ENCODE measurements at regions not wholly inside any gene's neighbourhood (a gene's known extent, or its start where the extent isn't known, plus 50 kb on each side); places are given as distances from the start of the nearest gene placed in this dataset.

DNA sequence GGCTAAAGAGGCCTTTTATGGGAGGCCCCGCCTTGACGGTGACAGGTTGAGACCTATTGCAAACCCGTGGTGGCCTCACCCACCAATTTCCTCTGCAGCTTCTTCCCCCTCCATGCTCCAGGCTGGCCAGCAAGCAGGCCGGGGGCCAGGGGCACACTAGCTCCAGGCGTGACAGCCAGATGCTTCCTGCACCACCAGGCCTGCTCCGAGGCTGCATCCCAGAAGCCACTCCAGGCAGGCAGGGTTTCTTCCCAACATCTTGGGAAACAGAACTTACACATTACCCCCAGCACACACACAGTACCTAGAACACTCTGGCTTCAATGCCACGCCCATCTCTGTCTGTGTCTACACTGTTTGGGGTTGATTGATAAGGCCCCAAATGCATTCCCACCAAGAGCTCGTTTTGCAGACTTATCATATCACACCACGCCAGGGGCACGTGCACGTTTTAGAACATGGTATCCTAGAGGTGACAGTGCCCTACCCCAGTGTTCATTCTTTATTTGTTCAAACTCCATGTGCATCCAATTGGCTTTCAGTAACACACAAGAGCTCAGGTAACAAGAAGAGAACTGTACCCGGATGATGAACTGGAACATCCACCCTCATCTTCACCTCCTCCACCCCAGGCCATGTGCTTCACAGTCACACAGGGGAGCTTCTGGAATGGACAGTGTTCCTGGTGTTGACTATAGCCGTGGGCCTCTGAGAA is 221.4 kb upstream of the RREB1 start (continued):
- TF ChIP-seq, protein P1, sequence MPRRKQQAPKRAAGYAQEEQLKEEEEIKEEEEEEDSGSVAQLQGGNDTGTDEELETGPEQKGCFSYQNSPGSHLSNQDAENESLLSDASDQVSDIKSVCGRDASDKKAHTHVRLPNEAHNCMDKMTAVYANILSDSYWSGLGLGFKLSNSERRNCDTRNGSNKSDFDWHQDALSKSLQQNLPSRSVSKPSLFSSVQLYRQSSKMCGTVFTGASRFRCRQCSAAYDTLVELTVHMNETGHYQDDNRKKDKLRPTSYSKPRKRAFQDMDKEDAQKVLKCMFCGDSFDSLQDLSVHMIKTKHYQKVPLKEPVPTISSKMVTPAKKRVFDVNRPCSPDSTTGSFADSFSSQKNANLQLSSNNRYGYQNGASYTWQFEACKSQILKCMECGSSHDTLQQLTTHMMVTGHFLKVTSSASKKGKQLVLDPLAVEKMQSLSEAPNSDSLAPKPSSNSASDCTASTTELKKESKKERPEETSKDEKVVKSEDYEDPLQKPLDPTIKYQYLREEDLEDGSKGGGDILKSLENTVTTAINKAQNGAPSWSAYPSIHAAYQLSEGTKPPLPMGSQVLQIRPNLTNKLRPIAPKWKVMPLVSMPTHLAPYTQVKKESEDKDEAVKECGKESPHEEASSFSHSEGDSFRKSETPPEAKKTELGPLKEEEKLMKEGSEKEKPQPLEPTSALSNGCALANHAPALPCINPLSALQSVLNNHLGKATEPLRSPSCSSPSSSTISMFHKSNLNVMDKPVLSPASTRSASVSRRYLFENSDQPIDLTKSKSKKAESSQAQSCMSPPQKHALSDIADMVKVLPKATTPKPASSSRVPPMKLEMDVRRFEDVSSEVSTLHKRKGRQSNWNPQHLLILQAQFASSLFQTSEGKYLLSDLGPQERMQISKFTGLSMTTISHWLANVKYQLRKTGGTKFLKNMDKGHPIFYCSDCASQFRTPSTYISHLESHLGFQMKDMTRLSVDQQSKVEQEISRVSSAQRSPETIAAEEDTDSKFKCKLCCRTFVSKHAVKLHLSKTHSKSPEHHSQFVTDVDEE (CRISPR knock-in tag; IDR thresholded peaks at IDR 0.05) = no peak

DNA sequence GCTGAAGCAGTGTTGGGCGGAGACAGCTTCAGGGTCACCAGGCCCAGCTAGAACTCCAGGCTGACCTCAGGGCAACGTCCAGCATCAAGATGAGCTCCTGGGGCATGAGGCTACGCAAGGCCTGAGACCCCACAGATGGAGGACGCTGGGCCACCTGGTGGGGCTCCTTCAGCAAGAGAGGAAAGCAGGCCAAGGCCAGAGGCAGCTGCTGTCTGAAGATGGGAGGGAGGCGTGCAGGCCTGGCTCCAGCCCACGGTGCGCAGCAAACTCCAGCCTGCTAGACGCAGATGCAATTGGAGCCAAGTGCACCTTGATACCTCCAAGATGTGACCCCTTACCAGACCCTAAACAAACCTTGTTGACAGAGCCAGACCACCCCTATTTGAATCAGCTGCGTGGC is 220.9 kb upstream of the RREB1 start:
- no peak for ATAC-seq
- TF ChIP-seq GLIS3 (CRISPR knock-in tag; IDR thresholded peaks at IDR 0.05) (no peak), ISL1 (CRISPR knock-in tag; IDR thresholded peaks at IDR 0.05) (no peak), ESRRG (CRISPR knock-in tag; IDR thresholded peaks at IDR 0.05) (no peak), CSRNP3 (CRISPR knock-in tag; IDR thresholded peaks at IDR 0.05) (no peak), CREB5 (CRISPR knock-in tag; IDR thresholded peaks at IDR 0.05; ENCODE audit: low read depth) (no peak), BACH2 (CRISPR knock-in tag; IDR thresholded peaks at IDR 0.05; ENCODE audit: borderline replicate concordance) (no peak), PPARA (CRISPR knock-in tag; IDR thresholded peaks at IDR 0.05; ENCODE audit: borderline replicate concordance) (no peak), ZFP30 (CRISPR knock-in tag; IDR thresholded peaks at IDR 0.05) (no peak), ZNF8 (CRISPR knock-in tag; IDR thresholded peaks at IDR 0.05) (no peak), ZNF565 (CRISPR knock-in tag; conservative IDR thresholded peaks at IDR 0.05; ENCODE audit: low read depth) (no peak), POU6F1 (CRISPR knock-in tag; IDR thresholded peaks at IDR 0.05; ENCODE audit: borderline replicate concordance, low read depth) (no peak), ZNF70 (CRISPR knock-in tag; IDR thresholded peaks at IDR 0.05) (no peak)
- TF ChIP-seq, protein P2, sequence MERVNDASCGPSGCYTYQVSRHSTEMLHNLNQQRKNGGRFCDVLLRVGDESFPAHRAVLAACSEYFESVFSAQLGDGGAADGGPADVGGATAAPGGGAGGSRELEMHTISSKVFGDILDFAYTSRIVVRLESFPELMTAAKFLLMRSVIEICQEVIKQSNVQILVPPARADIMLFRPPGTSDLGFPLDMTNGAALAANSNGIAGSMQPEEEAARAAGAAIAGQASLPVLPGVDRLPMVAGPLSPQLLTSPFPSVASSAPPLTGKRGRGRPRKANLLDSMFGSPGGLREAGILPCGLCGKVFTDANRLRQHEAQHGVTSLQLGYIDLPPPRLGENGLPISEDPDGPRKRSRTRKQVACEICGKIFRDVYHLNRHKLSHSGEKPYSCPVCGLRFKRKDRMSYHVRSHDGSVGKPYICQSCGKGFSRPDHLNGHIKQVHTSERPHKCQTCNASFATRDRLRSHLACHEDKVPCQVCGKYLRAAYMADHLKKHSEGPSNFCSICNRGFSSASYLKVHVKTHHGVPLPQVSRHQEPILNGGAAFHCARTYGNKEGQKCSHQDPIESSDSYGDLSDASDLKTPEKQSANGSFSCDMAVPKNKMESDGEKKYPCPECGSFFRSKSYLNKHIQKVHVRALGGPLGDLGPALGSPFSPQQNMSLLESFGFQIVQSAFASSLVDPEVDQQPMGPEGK (CRISPR knock-in tag; IDR thresholded peaks at IDR 0.05; ENCODE audit: borderline replicate concordance) = no peak
- TF ChIP-seq, protein P1 (CRISPR knock-in tag; IDR thresholded peaks at IDR 0.05) = no peak

DNA sequence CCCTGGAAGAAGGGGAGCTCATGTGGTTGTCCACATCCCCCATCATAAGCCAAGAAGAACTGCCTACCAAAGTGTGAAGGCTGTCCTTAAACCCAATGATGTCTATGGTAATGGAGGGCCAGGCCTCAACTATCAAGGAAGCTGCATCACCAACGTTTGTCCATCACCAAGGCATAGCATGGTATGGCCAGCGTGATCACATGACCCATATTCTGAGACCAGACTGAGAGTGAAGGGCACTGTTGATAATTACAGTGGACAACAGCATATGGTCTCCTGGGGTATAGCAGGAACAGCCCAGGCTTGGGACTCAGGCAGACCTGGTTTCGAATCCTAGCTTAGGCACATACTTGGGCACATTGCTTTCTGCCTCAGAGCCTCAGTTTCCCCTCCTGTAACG is 218.2 kb upstream of the RREB1 start:
- ATAC-seq = no peak

More for the DNA sequence above, 218.2 kb upstream of the RREB1 start:
- TF ChIP-seq TCF4 (CRISPR knock-in tag; IDR thresholded peaks at IDR 0.05; ENCODE audit: borderline replicate concordance) (no peak), ZNF70 (CRISPR knock-in tag; IDR thresholded peaks at IDR 0.05) (no peak), CREB5 (CRISPR knock-in tag; IDR thresholded peaks at IDR 0.05; ENCODE audit: low read depth) (no peak), ZFP3 (CRISPR knock-in tag; IDR thresholded peaks at IDR 0.05) (no peak)

Measured in SK-N-SH treated with all-trans-retinoic acid at 6 μM for 48 hours (cell line).